ENCODE measurements at regions not wholly inside any gene's neighbourhood (a gene's known extent, or its start where the extent isn't known, plus 50 kb on each side); places are given as distances from the start of the nearest gene placed in this dataset.
A peak's percentile ranks its signal among the peaks of the same experiment; 100 is the strongest.

- Mint-ChIP-seq H3K4me1 (ENCODE audit: unreplicated experiment) (peaks cover 5% of the 10 kb centered on the region), H3K4me3 (no peak overlapping the region), H3K9me3 (peaks cover 7% of the 10 kb centered on the region), H3K27ac (peak overlapping the region; percentile 3), H3K27me3 (peaks cover 3% of the 10 kb centered on the region), H3K36me3 (no peaks in the 10 kb centered on the region)
- DNase-seq (ENCODE audit: extremely low spot score, unreplicated experiment), result no peak
- TF ChIP-seq, protein P1, sequence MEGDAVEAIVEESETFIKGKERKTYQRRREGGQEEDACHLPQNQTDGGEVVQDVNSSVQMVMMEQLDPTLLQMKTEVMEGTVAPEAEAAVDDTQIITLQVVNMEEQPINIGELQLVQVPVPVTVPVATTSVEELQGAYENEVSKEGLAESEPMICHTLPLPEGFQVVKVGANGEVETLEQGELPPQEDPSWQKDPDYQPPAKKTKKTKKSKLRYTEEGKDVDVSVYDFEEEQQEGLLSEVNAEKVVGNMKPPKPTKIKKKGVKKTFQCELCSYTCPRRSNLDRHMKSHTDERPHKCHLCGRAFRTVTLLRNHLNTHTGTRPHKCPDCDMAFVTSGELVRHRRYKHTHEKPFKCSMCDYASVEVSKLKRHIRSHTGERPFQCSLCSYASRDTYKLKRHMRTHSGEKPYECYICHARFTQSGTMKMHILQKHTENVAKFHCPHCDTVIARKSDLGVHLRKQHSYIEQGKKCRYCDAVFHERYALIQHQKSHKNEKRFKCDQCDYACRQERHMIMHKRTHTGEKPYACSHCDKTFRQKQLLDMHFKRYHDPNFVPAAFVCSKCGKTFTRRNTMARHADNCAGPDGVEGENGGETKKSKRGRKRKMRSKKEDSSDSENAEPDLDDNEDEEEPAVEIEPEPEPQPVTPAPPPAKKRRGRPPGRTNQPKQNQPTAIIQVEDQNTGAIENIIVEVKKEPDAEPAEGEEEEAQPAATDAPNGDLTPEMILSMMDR (conservative IDR thresholded peaks at IDR 0.05), result no peak
Measured at GRCh38 chr13:86838411-86839120, 832.6 kb upstream of the SLITRK5 start.

DNA sequence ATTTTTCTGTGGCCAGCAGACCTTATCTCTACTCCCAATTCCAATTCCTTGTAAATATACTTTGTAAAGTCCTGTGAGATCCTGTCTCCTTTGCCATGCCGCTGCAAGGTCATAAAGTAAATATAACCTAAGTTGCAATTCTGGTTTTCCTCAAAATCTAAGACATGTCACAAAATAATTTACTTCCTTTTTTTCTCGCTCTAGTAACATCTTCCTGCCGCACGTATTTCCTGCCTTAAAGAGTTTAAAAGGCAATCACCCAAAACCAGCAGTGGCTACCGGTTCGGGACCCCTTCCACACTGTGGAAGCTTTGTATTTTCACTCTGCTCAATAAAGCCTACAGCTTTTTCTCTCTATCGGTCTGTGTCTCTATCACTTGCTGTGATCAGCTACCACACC is 832.0 kb upstream of the SLITRK5 start:
- H3K27ac Mint-ChIP-seq, result peak overlapping the region; percentile 3
- TF ChIP-seq, protein P1 (conservative IDR thresholded peaks at IDR 0.05), result no peak
- DNase-seq (ENCODE audit: extremely low spot score, unreplicated experiment), result no peak
- H3K9me3 Mint-ChIP-seq, result peaks cover 7% of the 10 kb centered on the region
- peaks cover 3% of the 10 kb centered on the region for H3K27me3 Mint-ChIP-seq
- peak overlapping the region; percentile 14 for H3K4me3 Mint-ChIP-seq
- peaks cover 5% of the 10 kb centered on the region for H3K4me1 Mint-ChIP-seq (ENCODE audit: unreplicated experiment)
- no peaks in the 10 kb centered on the region for H3K36me3 Mint-ChIP-seq

GRCh38 chr13:86840250-86841191 is 830.6 kb upstream of the SLITRK5 start:
- no peaks in the 10 kb centered on the region for H3K36me3 Mint-ChIP-seq
- no peak overlapping the region for H3K27ac Mint-ChIP-seq
- peaks cover 7% of the 10 kb centered on the region for H3K9me3 Mint-ChIP-seq
- H3K27me3 Mint-ChIP-seq, result peaks cover 4% of the 10 kb centered on the region
- H3K4me1 Mint-ChIP-seq (ENCODE audit: unreplicated experiment), result peaks cover 5% of the 10 kb centered on the region
- TF ChIP-seq, protein P1 (conservative IDR thresholded peaks at IDR 0.05), result no peak
- DNase-seq (ENCODE audit: extremely low spot score, unreplicated experiment), result no peak
- no peak overlapping the region for H3K4me3 Mint-ChIP-seq

GRCh38 chr13:86841264-86841663 is 829.9 kb upstream of the SLITRK5 start:
- TF ChIP-seq, protein P1 (conservative IDR thresholded peaks at IDR 0.05), result no peak
- H3K4me3 Mint-ChIP-seq, result no peak overlapping the region
- H3K9me3 Mint-ChIP-seq, result peaks cover 7% of the 10 kb centered on the region
- no peak for DNase-seq (ENCODE audit: extremely low spot score, unreplicated experiment)
- H3K27ac Mint-ChIP-seq, result no peak overlapping the region
- no peaks in the 10 kb centered on the region for H3K36me3 Mint-ChIP-seq
- peaks cover 5% of the 10 kb centered on the region for H3K27me3 Mint-ChIP-seq
- peaks cover 5% of the 10 kb centered on the region for H3K4me1 Mint-ChIP-seq (ENCODE audit: unreplicated experiment)

DNA sequence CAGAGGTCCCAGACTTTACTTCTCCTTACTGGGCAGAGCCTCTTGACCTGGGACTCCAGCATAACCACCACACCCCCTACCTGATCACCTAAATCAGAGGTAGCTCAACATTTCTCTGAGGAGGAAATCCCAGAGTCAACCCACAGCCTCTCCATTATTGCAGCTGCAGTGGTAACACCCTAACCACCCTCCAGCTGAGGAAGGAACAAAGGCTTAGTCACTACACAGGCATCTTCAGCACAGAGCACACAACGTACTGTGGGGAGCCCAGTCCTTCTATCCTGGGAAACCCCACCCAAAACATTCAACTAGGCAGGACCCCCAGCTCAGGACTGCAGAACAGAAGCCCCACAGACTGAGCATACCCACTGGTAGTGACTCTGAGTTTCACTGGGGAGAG is 824.7 kb upstream of the SLITRK5 start:
- peaks cover 3% of the 10 kb centered on the region for H3K27me3 Mint-ChIP-seq
- no peaks in the 10 kb centered on the region for H3K4me1 Mint-ChIP-seq (ENCODE audit: unreplicated experiment)
- TF ChIP-seq, protein P1 (conservative IDR thresholded peaks at IDR 0.05), result no peak
- no peak overlapping the region for H3K27ac Mint-ChIP-seq
- no peak overlapping the region for H3K4me3 Mint-ChIP-seq
- DNase-seq (ENCODE audit: extremely low spot score, unreplicated experiment), result no peak
- H3K9me3 Mint-ChIP-seq, result no peaks in the 10 kb centered on the region
- no peaks in the 10 kb centered on the region for H3K36me3 Mint-ChIP-seq

All from type B pancreatic cell (in vitro differentiated cells).